HG02588 (cell line): ENCODE measurements at regions not wholly inside any gene's neighbourhood (a gene's known extent, or its start where the extent isn't known, plus 50 kb on each side); places are given as distances from the start of the nearest gene placed in this dataset.
"Not testable (repeated sequence)": the region's sequence is repeated elsewhere in the genome, so short reads cannot be mapped to it uniquely, and the experiment has no call there.

Experiments used
- ATAC-seq: cut with Tn5 transposase; IDR thresholded peaks from one replicate; pipeline ENCODE4 v1.9.1; 2021; ENCODE audit warnings: mild to moderate bottlenecking, moderate library complexity; ENCODE audit not compliant: unreplicated experiment

DNA sequence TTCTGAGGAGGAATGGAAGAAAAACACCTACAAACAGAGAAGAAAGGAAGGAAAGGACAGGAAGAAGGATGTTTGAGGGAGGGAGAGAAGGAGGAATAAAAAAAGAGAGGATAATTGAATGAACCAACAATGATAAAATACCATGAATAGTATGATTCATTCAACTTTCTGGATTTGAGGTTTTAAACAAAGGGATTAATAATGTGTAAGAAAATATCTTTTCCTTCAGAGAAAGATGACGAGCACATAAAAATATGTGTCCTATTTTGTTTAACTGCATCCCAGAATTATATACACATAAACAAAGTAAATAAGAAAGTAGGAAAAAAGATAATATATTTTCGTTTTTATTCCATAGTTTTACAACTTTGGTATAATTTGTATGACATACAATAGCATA lies 1380.4 kb downstream of the STIM2 start:
- ATAC-seq = no peak

DNA sequence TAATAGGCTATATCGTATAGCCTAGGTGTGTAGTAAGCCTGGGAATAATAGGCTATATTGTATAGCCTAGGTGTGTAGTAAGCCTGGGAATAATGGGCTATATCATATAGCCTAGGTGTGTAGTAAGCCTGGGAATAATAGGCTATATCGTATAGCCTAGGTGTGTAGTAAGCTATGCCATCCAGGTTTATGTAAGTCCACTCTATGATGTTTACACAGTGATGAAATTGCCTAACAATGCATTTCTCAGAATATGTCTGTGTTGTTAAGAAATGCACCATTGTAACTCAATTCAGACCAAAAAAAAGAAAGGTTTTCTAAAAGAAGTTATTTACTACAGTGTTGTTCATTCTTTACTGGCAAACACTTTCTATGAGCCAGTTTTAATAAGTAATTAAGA lies 1387.2 kb downstream of the STIM2 start:
- ATAC-seq = no peak

DNA sequence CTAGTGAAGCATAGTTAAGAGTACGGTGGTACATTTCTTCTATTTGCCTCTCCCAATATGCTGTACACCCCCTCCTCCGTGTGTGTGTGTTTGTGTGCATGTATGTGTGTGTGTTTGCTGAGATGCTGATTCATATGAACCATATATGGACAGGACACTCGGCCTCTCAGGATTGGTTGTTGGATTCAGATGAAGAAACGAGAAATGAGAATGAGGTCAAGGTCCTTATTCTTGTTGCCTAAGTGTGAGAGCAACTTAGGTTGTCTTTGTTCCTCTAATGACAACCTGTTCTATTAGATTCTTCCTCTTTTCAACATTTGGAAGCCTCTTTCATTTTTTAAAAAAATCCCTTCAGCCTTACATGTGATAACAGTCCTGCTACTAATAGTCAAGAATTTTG lies 1387.6 kb downstream of the STIM2 start:
- ATAC-seq = no peak

DNA sequence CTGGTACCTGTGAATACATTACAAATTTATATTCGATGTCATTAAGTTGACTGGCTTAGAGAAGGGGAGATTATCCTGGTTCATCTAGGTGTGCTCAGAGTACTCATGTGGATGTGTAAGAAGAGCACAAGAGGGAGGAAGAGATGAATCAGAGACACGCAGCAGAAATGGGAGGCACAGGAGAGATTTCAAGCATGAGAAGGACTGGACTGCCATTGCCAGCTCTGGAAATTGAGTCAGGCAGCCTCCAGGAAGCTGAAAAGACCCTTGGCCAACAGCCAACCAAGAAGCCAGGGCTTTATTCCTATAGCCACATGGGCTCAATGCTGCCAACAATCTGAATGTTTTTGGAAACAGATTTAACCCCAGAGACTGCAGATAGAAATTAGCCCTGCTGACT lies 1390.0 kb downstream of the STIM2 start:
- ATAC-seq = no peak

DNA sequence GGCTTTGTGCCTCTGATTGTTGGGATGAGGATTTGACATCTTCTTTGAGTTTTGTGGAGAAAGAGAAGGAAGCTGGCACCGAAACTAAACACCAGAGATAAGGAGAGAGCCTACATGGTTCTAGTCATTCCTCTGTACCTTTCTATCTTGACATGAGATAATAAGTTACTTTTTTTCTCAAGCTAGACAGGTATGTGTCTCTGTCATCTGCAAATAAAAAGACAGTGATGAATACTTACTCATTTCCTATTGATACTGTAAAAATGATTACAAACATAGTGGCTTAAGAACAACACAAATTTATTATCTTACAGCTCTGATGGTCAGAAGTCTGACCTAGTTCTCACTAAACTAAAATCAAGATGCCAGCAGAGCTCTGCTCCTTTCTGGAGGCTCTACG lies 1391.2 kb downstream of the STIM2 start:
- no peak for ATAC-seq

DNA sequence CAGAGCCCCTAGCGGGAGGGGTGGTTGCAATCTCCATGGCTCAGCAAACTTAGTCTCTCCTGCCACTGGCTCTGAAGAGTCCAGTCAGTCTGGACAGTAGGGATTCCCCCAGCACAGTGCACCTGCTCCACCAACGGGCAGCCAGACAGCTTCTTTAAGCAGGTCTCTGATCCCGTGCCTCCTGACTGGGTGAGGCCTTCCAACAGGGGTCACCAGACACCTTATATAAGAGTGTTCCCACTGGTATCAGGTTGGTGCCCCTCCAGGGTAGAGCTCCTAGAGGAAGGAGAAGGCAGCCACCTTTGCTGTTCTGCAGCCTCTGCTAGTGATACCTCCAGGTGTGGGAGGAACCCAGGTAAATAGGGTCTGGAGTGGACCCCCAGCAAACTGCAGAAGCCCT lies 1393.4 kb downstream of the STIM2 start:
- no peak for ATAC-seq

DNA sequence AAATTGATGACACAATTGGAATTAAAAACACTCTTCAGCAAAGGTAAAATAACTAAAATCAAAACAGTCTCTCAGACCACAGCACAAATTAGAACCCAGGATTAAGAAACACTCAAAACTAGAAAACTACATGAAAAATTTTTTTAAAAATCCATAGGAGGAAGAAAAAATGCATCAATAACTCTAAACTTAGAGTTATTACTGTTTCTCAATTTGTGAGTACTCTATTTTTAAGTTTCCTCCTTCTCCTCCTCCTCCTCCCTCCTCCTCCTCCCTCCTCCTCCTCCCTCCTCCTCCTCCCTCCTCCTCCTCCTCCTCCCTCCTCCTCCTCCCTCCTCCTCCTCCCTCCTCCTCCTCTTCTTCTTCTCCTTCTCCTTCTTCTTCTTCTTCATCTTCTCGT lies 1395.7 kb downstream of the STIM2 start:
- ATAC-seq = no peak

DNA sequence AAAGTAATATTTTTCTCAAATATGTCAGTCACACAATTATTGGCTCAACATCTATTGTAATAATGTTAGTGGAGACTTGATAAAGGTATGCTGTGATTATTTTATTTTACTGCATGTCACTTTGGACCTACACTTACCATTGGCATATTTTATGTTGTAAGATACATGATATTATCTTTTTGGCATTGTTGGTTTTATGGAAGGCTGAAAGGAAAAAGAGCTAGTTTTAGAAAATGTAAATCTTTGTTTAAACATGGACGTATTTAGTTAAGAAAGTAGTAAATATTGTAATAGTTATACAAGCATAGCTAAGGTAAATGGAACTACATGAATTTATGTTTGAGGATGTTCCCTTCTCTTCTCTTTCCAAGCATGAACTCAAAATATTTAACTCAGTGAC lies 1399.3 kb downstream of the STIM2 start:
- ATAC-seq = no peak

DNA sequence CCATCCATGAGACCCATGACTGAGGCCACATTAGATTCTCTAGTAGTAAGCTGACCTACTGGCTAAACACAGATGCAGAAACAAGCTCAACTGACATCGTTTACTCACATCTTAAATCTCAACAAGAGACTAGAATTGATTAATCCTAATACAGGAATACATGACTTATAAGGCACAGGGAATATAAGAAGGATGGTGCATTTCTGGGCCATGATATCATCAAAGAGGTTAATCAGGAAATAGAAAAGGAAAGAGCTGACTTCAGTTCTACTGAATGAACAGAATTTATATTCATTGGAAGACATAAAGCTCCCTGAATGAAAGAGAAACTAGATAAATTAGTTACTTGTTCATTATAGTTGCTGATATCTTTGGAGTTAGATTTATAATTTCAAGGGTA lies 1406.5 kb downstream of the STIM2 start:
- ATAC-seq = no peak

DNA sequence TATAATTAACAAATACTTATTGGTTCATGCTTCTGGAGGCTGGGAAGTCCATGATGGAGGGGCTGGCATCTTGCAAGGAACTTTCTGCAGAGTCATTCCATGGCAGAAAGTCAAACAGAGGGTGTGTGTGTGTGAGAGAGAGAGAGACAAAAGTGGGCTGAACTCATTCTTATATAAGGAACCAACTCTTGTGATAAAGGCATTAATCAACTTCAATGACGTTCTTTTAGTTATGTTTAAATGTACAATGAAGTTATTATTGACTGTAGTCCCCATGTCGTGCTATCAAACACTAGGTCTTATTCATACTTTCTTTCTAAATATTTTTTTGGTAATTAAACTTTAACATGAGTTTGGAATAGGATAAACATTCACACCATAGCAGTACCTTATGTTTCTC lies 1408.8 kb downstream of the STIM2 start:
- no peak for ATAC-seq

DNA sequence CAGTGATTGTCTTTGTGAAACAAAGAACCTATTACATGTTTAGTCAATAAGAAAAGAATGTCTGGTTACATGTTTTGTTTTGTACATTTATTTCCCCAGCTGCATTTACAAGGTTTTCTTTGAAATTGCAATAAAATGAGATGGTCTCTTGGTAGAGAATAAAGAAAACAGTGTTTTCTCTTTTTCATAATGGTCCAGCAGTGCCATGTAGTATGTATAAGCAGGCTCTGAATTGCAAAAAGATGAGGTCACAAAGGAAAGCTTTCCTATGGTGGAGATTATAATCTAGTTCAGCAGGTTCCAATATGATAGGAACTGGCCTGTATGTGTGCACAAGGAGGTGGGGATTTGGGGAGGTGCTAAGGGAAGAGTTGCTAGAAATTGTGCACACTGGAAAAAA lies 1417.3 kb downstream of the STIM2 start:
- ATAC-seq = no peak

DNA sequence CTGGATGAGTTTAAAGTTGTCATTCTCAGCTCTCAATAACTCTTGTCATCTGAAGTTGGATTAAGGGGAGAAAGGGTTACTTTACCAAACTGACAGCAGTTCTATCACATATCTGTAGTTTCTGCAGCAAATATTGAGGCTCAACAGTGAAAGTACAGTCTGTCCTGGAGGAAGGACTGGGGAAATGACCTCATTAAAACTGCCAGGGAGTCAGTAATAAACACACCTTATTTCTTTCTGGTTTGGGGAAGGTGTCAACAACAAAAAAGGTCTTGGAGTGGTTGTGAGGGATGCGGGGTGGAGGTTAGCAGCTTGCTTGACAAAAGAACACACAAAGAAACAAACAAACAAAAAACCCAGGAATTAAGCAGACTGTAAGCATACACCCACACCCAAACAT lies 1418.0 kb downstream of the STIM2 start:
- no peak for ATAC-seq

DNA sequence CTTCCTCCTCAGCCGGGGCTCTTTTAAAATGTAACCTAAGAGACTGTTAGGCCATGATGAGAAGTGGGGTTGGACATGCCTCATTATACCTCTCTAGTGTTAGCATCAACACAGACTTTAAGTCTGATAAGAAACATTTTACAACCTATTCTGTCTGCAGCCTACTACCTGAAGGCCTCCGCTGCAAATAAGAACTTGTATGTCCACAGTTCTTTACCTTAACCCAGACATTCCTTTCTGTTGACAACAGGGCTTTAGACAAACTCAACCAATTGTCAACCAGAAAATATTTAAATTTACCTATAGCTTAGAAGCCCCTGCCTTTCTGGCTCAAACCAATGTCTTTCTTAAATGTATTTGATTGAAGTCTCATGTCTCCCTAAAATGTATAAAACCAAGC lies 1418.6 kb downstream of the STIM2 start:
- no peak for ATAC-seq

DNA sequence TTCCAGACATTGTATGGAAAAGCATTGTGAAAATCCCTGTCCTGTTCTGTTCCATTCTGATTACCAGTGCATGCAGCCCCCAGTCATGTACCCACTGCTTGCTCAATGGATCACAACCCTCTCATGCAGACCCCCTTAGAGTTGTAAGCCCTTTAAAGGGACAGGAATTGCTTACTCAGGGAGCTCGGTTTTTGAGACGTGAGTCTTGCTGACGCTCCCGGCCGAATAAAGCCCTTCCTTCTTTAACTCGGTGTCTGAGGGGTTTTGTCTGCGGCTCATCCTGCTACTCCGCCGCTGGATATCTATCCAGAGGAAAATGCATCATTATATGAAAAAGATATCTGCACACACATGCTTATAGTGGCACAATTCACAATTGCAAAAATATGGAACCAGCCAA lies 1425.6 kb downstream of the STIM2 start:
- ATAC-seq = not testable (repeated sequence)

DNA sequence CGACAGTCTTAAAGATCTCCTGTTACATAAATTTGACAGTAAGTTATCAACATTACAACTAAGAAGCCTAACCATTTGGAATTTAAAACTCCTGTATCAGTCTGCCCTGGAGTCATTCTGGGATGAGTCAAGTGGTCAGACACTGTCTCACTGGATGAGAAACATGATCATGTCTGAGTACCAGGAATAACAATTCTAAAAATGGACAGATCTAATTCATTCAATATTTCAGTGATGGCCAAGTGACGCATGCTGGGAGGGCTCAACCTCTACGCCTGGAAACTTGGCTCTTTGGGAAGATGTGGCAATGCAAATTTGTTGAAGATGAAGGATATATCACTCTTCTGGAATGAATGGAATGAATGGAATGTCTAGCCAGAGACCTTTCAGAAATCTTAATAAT lies 1427.2 kb downstream of the STIM2 start:
- no peak for ATAC-seq

DNA sequence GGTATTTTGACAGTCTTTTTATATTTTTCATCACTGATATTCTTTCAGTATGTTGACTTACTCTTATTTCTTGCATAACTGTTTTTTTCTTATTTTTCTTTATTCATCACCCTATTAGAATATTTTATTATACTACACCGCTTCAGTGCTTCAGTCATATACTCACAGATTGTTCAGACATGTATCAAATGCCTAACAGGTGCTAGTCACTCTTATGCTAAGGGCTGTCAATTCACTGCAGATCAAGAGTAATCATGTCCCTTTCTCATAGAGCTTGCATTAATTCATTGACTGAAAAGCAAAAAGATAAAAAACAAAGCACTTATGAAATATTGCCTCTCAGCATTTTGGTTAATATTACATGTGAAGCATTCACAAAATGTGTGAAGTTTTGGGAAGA lies 1435.6 kb downstream of the STIM2 start:
- no peak for ATAC-seq

DNA sequence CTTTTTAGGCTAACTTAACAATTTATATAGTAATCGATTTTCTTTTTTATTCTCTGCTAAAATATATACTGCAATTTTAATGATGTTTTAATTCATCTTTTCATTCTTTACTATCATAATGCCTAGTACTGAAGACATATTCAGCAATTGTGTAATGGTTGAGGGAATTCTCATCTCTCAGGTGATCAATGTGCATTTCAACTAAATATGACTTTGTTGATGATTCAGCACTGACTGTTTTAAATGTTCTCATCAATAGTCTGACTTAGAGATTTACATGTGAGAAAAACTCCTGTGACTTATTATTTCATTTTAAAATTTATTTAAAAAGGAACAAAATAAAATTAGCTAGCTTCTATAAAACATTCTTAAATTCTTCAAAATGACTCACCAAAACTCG lies 1450.3 kb downstream of the STIM2 start:
- ATAC-seq = no peak

DNA sequence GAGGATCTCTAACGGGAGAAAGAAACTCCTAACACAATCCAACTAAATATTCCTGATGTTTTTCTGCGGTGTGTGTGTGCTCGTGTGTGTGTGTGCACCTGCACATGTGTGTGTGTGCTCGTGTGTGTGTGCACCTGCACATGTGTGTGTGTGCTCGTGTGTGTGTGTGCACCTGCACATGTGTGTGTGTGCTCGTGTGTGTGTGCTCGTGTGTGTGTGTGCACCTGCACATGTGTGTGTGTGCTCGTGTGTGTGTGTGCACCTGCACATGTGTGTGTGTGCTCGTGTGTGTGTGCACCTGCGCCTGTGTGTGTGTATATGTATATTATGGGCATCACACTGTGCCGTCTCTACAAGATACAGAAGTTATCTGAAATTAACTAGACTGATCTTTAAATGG lies 1451.9 kb downstream of the STIM2 start:
- not testable (repeated sequence) for ATAC-seq

DNA sequence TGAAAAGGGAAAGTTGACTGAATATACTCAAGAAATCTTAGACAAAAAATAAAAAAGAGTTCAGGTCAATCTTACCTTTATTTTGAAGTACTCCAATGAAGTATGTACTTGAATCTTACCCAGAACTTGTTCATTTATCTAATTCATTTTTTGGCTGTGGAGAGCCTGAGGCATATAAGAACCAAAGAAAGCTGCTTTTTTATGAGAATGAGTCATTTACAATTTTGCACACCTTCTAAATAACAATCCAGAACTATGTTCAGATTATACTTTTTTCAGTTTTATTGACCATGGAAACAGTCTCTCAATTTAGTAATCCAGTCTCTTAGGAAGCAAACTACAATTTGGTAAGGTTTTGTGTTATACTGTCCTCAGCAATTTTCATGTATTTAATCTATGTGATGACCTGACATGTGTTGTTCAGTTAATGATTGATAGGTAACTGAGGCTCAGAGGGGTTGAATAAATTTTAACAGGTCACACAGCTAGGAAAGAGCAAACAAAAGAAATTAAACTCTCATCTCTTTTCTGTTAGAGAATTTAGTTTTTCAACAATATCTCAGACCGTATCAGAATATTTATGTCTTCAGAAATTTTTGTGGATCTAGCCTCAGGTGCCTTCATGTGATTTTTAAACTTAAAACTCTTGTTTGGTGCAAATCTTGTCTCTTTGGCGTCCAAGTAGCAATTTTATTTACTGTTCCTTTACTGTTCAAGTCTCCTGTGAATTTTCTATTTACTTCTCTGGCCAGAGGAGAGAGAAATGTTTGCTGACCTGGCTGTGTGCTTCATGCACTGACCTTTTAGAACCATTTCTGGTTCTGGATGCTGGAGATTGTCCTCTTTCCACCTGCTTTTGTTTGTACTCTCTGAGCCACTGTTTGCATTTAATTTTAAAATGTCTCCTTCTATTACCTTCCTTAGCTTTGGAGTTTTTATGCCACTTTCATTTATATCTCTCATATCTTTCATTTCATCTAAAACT lies 1453.4 kb downstream of the STIM2 start:
- ATAC-seq = no peak

DNA sequence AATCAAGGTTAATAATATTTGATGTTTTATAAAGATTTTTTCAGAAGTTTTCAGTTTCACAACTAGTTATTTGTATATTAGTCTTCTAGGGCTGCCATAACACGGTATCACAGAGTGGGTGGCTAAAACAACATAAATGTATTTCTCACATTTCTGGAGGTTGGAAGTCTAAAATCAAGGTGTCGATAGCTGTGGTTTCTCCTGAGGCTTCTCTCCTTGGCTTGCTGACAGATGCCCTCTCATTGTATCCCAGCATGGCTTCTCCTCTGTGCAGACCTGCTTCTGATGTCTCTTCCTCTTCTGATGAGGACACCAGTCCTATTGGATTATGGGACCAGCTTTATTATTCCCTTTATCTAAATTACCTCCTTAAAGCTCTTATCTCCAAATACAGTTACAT lies 1456.6 kb downstream of the STIM2 start:
- no peak for ATAC-seq

DNA sequence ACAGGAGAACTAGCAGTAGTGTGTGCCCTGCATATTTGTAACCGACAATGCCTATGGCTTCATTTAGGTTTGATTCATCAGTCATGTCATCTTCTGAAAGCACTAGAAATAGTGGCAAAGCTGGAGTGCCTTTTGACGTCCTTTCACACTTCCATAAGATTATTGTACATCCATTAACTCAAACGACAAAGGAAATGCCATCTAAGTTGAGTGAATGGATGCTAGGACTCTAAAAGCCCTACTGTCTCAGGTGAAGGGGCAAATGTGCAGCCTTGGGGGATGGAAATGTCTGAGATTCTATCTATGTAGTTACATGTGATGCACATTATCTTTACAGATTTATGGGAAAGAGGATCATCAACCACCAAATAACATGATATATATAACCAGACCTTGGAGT lies 1473.6 kb downstream of the STIM2 start:
- ATAC-seq = no peak

DNA sequence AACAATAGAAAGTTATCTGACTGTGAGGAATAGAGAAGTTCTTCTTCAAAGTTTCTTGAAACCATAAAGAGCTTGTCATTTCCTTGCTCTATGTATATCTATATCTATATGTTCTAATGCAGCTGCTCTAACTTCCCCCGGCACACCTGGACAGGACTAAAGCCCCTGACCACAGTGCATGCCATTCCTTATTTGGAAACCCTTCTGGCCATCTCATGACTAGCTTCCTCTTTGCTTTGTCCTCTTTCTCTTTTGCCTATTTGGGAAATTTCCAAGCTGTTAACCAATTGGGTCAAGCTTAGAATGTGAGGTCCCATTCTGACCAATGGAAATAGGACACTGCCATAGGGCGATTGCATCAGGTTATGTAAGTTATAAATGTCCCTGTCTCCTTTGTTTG lies 1481.1 kb downstream of the STIM2 start:
- ATAC-seq = no peak

DNA sequence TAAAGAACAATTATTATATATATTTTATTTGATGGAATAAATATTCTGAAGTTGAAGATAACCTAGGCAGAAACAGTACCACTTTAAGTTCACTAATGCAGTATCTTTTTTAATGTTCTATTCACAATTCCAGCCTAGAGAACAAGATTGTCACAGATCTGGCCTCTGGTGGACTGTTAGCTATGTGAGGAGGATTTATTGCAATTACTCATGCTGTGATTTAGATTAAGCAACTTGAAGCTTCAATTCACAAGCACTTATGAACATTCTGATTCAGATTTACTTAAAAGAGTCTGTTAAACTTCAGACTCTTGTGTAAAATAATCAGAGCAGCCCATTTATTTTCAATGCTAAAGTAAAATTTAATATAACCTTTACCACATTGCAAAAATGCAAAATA lies 1489.8 kb downstream of the STIM2 start:
- ATAC-seq = no peak
